ENCODE measurements at regions not wholly inside any gene's neighbourhood (a gene's known extent, or its start where the extent isn't known, plus 50 kb on each side); places are given as distances from the start of the nearest gene placed in this dataset.

- ATAC-seq (no peak), DNase-seq (no peak)
- intact Hi-C loops (cut with DNase I) = loop anchor here in 1 of 2 donors (10.0 kb wide), 1 partner anchor 175 kb away; no protein-coding TSS in a partner anchor
Observed at GRCh38 chr1:157189986-157190982, 52.1 kb upstream of the ETV3 start.

GRCh38 chr1:157189096-157189495, 50.9 kb upstream of the ETV3 start:
- ATAC-seq = no peak
- intact Hi-C loops (cut with DNase I) = no loop called here

More at GRCh38 chr1:157189096-157189495, 50.9 kb upstream of the ETV3 start:
- DNase-seq = no peak
